Mesendoderm (in vitro differentiated cells): ENCODE measurements at regions not wholly inside any gene's neighbourhood (a gene's known extent, or its start where the extent isn't known, plus 50 kb on each side); places are given as distances from the start of the nearest gene placed in this dataset.

Experiments used
- DNase-seq: peaks from one replicate; pipeline ENCODE4 v3.0.0; 2013
- H2AK5ac ChIP-seq: 2 replicates; pipeline ENCODE4 v1.6.1; 2013; ENCODE audit warnings: low read length, inconsistent platforms
- H2BK120ac ChIP-seq: 2 replicates; pipeline ENCODE4 v1.6.1; 2013; ENCODE audit warnings: low read depth, mild to moderate bottlenecking, low read length, moderate library complexity, mixed read lengths
- H2BK15ac ChIP-seq: replicated peaks from 2 replicates; pipeline ENCODE4 v1.6.1; 2013; ENCODE audit warnings: low read depth, mild to moderate bottlenecking, moderate library complexity
- H2BK5ac ChIP-seq: 2 replicates; pipeline ENCODE4 v1.6.1; 2013; ENCODE audit warnings: low read length, inconsistent platforms
- H3K18ac ChIP-seq: 2 replicates; pipeline ENCODE4 v1.6.1; 2013; ENCODE audit warnings: mild to moderate bottlenecking, low read length, mixed read lengths
- H3K23ac ChIP-seq: one replicate; pipeline ENCODE4 v1.6.1; 2013; ENCODE audit warnings: low read length
- H3K27ac ChIP-seq: 2 replicates; pipeline ENCODE4 v1.5.1; 2013; ENCODE audit warnings: low read depth, mild to moderate bottlenecking, inconsistent platforms, low read length, moderate library complexity
- H3K27me3 ChIP-seq: 2 replicates; pipeline ENCODE4 v1.6.1; 2013; ENCODE audit warnings: low read length, control low read depth, mild to moderate bottlenecking, inconsistent platforms; ENCODE audit not compliant: insufficient read depth, poor library complexity
- H3K36me3 ChIP-seq: 2 replicates; pipeline ENCODE4 v1.6.1; 2013; ENCODE audit warnings: low read length, inconsistent platforms; ENCODE audit not compliant: control insufficient read depth, insufficient read depth
- H3K4ac ChIP-seq: one replicate; pipeline ENCODE4 v1.6.1; 2013; ENCODE audit warnings: low read depth, mild to moderate bottlenecking, low read length, moderate library complexity
- H3K4me1 ChIP-seq: 2 replicates; pipeline ENCODE4 v1.6.1; 2013; ENCODE audit warnings: low read depth, low read length, inconsistent platforms; ENCODE audit not compliant: control insufficient read depth
- H3K4me2 ChIP-seq: 2 replicates; pipeline ENCODE4 v1.6.1; 2013; ENCODE audit warnings: low read length
- H3K4me3 ChIP-seq: 2 replicates; pipeline ENCODE4 v1.5.1; 2013; ENCODE audit warnings: mild to moderate bottlenecking, low read length
- H3K56ac ChIP-seq: one replicate; pipeline ENCODE4 v1.6.1; 2013; ENCODE audit warnings: low read length
- H3K79me1 ChIP-seq: 2 replicates; pipeline ENCODE4 v1.6.1; 2013; ENCODE audit warnings: low read length, inconsistent platforms
- H3K79me2 ChIP-seq: 2 replicates; pipeline ENCODE4 v1.6.1; 2013; ENCODE audit warnings: mild to moderate bottlenecking, low read length; ENCODE audit not compliant: control insufficient read depth, insufficient read depth
- H3K9ac ChIP-seq: 2 replicates; pipeline ENCODE4 v1.6.1; 2013; ENCODE audit warnings: low read length, inconsistent platforms
- H4K5ac ChIP-seq: one replicate; pipeline ENCODE4 v1.6.1; 2013; ENCODE audit warnings: low read length
- H4K8ac ChIP-seq: one replicate; pipeline ENCODE4 v1.6.1; 2013; ENCODE audit warnings: low read depth, mild to moderate bottlenecking, control low read depth, low read length, moderate library complexity
- WGBS: extraction: QIAGEN DNeasy Blood & Tissue Kit; methylation state at CpG from one replicate; pipeline ENCODE4 v1.1.7; 2013; ENCODE audit warnings: low lambda C conversion rate, missing lambda C conversion rate; ENCODE audit not compliant: insufficient coverage; ENCODE audit errors: extremely low coverage; 5-methylcytosine and 5-hydroxymethylcytosine counted together

DNA sequence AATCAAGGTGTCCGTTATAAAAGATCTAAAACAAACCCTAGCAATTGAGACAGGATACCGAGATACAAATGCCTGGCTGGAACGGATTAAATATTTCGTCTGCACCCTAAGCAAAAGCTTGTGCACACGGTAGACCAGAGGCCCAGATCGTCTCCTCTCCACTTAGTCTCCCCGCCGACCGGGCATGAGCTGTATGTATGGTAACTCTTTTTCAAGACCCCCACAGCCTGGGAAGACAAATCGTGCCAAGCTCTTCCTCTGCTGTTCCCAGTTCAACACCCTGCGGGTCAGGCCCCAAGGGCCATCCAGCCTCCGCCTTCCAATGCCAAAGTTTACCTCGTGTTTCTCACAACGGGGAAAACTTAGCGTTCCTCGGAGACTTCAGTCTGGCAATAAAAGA, 285.7 kb upstream of the GALNT17 start:
- no peak overlapping the region for H3K23ac ChIP-seq
- H3K36me3 ChIP-seq, result no peaks in the 10 kb centered on the region
- H2BK5ac ChIP-seq, result no peak overlapping the region
- no peak overlapping the region for H3K4ac ChIP-seq
- no peak overlapping the region for H2BK15ac ChIP-seq
- no peak overlapping the region for H3K56ac ChIP-seq
- H3K27me3 ChIP-seq, result no peaks in the 10 kb centered on the region
- no peak overlapping the region for H3K18ac ChIP-seq
- H2BK120ac ChIP-seq, result no peak overlapping the region
- no peak for DNase-seq
- H3K79me1 ChIP-seq, result no peaks in the 10 kb centered on the region
- no peak overlapping the region for H3K4me3 ChIP-seq
- WGBS, result no CpG with 5 or more reads among the region's 16 CpGs
- H3K4me1 ChIP-seq, result no peaks in the 10 kb centered on the region
- H3K79me2 ChIP-seq, result no peaks in the 10 kb centered on the region
- no peak overlapping the region for H3K9ac ChIP-seq
- no peak overlapping the region for H3K27ac ChIP-seq
- H3K4me2 ChIP-seq, result no peak overlapping the region
- no peak overlapping the region for H2AK5ac ChIP-seq
- H4K5ac ChIP-seq, result no peak overlapping the region
- no peak overlapping the region for H4K8ac ChIP-seq

DNA sequence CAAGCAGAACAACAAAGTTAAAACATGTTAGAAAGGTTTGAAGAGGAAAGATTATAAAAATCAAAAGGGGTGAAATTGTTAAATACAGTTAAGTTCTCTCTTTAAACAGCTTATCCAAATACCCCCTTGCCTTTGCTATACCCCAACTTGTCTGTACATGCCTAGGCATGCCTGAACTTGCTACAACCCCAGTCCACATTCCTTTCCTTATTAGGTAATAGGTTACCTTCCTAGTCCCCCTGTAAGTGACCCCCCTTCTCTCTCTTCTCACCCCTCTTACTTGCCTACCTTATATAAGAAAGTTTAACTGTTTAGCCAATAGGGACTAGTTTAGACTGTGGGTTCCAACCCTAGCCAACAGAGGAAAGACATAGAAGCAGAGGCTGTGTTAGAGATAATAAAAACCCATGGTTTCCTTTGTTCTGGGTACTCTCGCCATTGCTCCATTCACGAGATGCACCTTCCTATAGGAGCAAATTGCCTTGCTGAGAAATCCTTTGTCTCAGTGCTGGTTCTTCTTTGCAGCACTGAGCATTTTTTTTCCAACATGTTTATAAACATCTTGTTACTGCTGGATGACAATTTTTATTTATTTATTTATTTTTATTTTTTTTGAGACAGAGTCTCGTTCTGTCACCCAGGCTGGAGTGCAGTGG, 282.2 kb upstream of the GALNT17 start:
- Histone ChIP-seq H3K23ac (no peak overlapping the region), H4K8ac (no peak overlapping the region), H3K9ac (no peak overlapping the region), H3K18ac (no peak overlapping the region), H3K27ac (no peak overlapping the region), H3K4me2 (no peak overlapping the region), H3K36me3 (no peaks in the 10 kb centered on the region), H3K4me3 (no peak overlapping the region), H4K5ac (no peak overlapping the region), H2BK15ac (no peak overlapping the region), H3K79me2 (no peaks in the 10 kb centered on the region), H3K27me3 (no peaks in the 10 kb centered on the region), H3K79me1 (no peaks in the 10 kb centered on the region), H3K4ac (no peak overlapping the region), H2AK5ac (no peak overlapping the region), H3K56ac (no peak overlapping the region), H2BK5ac (no peak overlapping the region), H3K4me1 (no peaks in the 10 kb centered on the region), H2BK120ac (no peak overlapping the region)
- DNase-seq, result peak; percentile 19
- no CpG with 5 or more reads among the region's 3 CpGs for WGBS

DNA sequence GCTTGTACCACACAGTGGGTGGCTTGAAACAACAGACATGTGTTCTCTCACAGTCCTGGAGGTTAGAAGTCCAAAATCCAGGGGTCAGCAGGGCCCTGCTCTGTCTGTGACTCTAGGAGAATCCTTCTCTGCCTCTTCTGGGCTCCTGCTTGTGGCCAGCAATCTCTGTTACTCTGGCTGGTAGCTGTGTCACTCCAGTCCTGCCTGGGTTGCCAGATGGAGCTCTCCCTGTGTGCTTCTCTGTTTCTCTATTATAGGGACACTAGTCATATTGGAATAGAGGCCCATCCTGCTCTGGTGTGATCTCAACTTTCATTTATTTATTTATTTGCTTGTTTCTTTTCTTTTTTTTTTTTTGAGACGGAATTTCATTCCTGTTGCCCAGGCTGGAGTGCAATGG, 276.6 kb upstream of the GALNT17 start:
- no peak overlapping the region for H3K4ac ChIP-seq
- no peak overlapping the region for H2BK120ac ChIP-seq
- no peak overlapping the region for H3K4me3 ChIP-seq
- no peak overlapping the region for H3K18ac ChIP-seq
- no peak overlapping the region for H2BK15ac ChIP-seq
- H3K23ac ChIP-seq, result no peak overlapping the region
- no CpG with 5 or more reads among the region's 1 CpG for WGBS
- H3K79me1 ChIP-seq, result no peaks in the 10 kb centered on the region
- H3K56ac ChIP-seq, result no peak overlapping the region
- no peaks in the 10 kb centered on the region for H3K27me3 ChIP-seq
- H3K27ac ChIP-seq, result no peak overlapping the region
- H3K36me3 ChIP-seq, result no peaks in the 10 kb centered on the region
- no peaks in the 10 kb centered on the region for H3K79me2 ChIP-seq
- no peak overlapping the region for H2AK5ac ChIP-seq
- no peak overlapping the region for H4K5ac ChIP-seq
- no peak overlapping the region for H3K4me2 ChIP-seq
- no peak overlapping the region for H4K8ac ChIP-seq
- H3K4me1 ChIP-seq, result no peaks in the 10 kb centered on the region
- no peak for DNase-seq
- no peak overlapping the region for H3K9ac ChIP-seq
- no peak overlapping the region for H2BK5ac ChIP-seq

DNA sequence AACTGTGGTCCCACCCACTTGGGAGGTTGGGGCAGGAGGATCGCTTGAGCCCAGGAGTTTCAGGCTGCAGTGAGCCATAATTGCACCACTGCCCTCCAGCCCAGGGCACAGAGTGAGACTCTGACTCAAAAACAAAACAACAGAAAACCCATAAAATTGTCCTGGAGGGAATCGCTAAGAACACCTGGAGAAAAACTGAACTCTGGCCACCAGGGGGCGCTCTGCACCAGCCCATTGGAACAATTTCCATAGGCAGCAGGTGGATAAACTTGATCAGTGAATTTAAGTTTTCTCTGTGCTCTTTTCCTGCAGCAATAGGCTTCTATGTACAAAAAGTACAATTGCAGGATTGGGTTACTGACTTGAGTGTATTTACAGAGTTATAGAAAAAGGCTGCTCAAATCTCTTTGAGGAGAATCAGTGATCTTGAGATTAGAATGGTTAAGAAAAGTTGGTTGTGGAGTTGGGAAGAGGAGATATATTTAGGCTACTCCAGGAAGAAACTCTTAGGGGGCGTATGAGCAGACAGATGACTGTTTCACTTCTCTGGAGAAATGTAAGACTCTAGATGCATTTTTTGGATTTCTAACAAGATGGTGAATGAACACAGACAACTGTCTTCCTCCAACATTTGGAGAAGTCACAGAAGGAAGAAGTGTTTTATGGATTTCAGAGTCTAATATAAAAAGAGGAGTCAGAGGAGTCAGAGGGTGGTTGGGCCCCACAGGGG, 274.9 kb upstream of the GALNT17 start:
- no peak overlapping the region for H3K9ac ChIP-seq
- no peak overlapping the region for H3K23ac ChIP-seq
- H3K27ac ChIP-seq, result no peak overlapping the region
- H3K27me3 ChIP-seq, result no peaks in the 10 kb centered on the region
- no peak overlapping the region for H2BK5ac ChIP-seq
- no peak overlapping the region for H4K8ac ChIP-seq
- no peaks in the 10 kb centered on the region for H3K4me1 ChIP-seq
- H4K5ac ChIP-seq, result no peak overlapping the region
- WGBS, result no CpG with 5 or more reads among the region's 4 CpGs
- peak overlapping the region; percentile 81 for H3K56ac ChIP-seq
- H3K18ac ChIP-seq, result no peak overlapping the region
- no peaks in the 10 kb centered on the region for H3K79me1 ChIP-seq
- H2BK120ac ChIP-seq, result peak overlapping the region; percentile 32
- H3K4me2 ChIP-seq, result no peak overlapping the region
- H3K4me3 ChIP-seq, result no peak overlapping the region
- no peaks in the 10 kb centered on the region for H3K36me3 ChIP-seq
- no peak overlapping the region for H2BK15ac ChIP-seq
- peak; percentile 83 for DNase-seq
- H3K79me2 ChIP-seq, result no peaks in the 10 kb centered on the region
- no peak overlapping the region for H2AK5ac ChIP-seq
- H3K4ac ChIP-seq, result no peak overlapping the region

DNA sequence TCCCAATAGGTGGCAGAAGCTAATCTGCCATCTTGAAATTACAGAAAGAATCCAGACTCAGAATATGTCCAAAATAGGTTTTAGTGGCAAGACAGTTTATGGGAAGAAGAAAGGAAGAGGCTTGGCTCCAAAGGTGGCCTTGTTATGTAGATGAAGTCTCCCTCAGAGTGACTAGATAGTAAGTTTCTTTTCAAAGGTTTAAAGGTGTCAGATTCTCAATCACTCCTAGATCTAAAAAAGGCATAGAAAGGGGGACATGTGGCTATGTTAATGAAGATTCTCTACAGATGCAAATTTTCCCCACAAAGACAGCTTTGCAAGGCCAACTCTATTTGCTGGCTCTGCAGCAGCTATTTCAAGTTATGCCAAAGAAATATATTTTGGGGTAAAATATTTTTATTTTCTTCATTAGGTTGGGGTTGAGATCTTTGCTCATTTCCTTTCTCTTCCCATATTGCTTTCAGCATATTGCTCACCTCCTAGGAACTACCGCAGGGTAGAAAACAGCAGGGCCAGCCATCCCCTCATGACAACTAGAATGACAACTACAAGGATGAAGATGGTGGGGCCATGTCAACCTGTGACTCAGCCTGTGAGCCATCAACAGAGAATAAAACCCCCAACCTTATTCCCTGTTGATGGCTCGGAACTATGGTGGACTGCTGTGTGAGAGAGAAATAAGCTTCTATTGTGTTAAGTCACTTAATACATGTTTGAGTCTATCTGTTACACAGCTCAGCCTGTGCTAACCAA, 274.0 kb upstream of the GALNT17 start:
- Histone ChIP-seq H3K27ac (peak overlapping the region; percentile 56), H3K27me3 (no peaks in the 10 kb centered on the region), H4K8ac (no peak overlapping the region), H2AK5ac (no peak overlapping the region), H3K23ac (no peak overlapping the region), H3K79me2 (no peaks in the 10 kb centered on the region), H2BK5ac (peak overlapping the region; percentile 59), H3K56ac (no peak overlapping the region), H3K18ac (no peak overlapping the region), H3K79me1 (no peaks in the 10 kb centered on the region), H3K9ac (no peak overlapping the region), H3K4ac (no peak overlapping the region), H4K5ac (peak overlapping the region; percentile 50), H3K4me1 (no peaks in the 10 kb centered on the region), H3K4me2 (no peak overlapping the region), H3K4me3 (no peak overlapping the region), H2BK15ac (no peak overlapping the region), H3K36me3 (no peaks in the 10 kb centered on the region), H2BK120ac (peak overlapping the region; percentile 32)
- DNase-seq, result peak; percentile 37
- no CpG with 5 or more reads among the region's 2 CpGs for WGBS
